DOHH2 (cell line): ENCODE measurements at regions not wholly inside any gene's neighbourhood (a gene's known extent, or its start where the extent isn't known, plus 50 kb on each side); places are given as distances from the start of the nearest gene placed in this dataset.

ENCODE experiments used
- H3F3A ChIP-seq: fragments of 200-600 bp; sonication (generic), shearing (Covaris generic); 2 replicates; pipeline ENCODE4 v1.6.0; 2016; ENCODE audit warnings: antibody characterized with exemption, mild to moderate bottlenecking; ENCODE audit not compliant: control insufficient read depth, insufficient read depth
- H3K27ac ChIP-seq: fragments of 200-600 bp; sonication (generic); 2 replicates; pipeline ENCODE4 v1.5.1; 2014; ENCODE audit warnings: low read depth, mild to moderate bottlenecking, low read length, moderate library complexity
- H3K27me3 ChIP-seq: fragments of 200-600 bp; sonication (generic); 2 replicates; pipeline ENCODE4 v1.6.1; 2014; ENCODE audit warnings: mild to moderate bottlenecking, low read length, mixed read lengths; ENCODE audit not compliant: control insufficient read depth
- H3K36me3 ChIP-seq: fragments of 200-600 bp; sonication (generic); 2 replicates; pipeline ENCODE4 v1.6.1; 2014; ENCODE audit warnings: mild to moderate bottlenecking, low read length, moderate library complexity, mixed read lengths; ENCODE audit not compliant: control insufficient read depth
- H3K4me1 ChIP-seq: fragments of 200-600 bp; sonication (generic); 2 replicates; pipeline ENCODE4 v1.6.1; 2014; ENCODE audit warnings: mild to moderate bottlenecking, low read length, mixed read lengths; ENCODE audit not compliant: control insufficient read depth
- H3K4me2 ChIP-seq: fragments of 200-600 bp; sonication (generic); 2 replicates; pipeline ENCODE4 v1.6.0; 2014; ENCODE audit warnings: mild to moderate bottlenecking, low read length, moderate library complexity
- H3K4me3 ChIP-seq: fragments of 200-600 bp; sonication (generic); 2 replicates; pipeline ENCODE4 v1.5.1; 2014; ENCODE audit warnings: mild to moderate bottlenecking, low read length, mixed read lengths
- H3K79me2 ChIP-seq: fragments of 200-600 bp; sonication (generic); 2 replicates; pipeline ENCODE4 v1.6.1; 2014; ENCODE audit warnings: mild to moderate bottlenecking, low read length, mixed read lengths; ENCODE audit not compliant: control insufficient read depth
- H3K9me2 ChIP-seq: fragments of 200-600 bp; sonication (generic); replicated peaks from 2 replicates; pipeline ENCODE4 v1.6.1; 2014; ENCODE audit warnings: mild to moderate bottlenecking, low read length, mixed read lengths; ENCODE audit not compliant: control insufficient read depth
- H3K9me3 ChIP-seq: fragments of 200-600 bp; sonication (generic); 2 replicates; pipeline ENCODE4 v1.6.1; 2014; ENCODE audit warnings: antibody characterized with exemption, low read length, mixed read lengths; ENCODE audit not compliant: control insufficient read depth, insufficient read depth
- H4K20me1 ChIP-seq: fragments of 200-600 bp; sonication (generic); 2 replicates; pipeline ENCODE4 v1.6.0; 2014; ENCODE audit warnings: low read depth, mild to moderate bottlenecking, antibody characterized with exemption, low read length, moderate library complexity; ENCODE audit not compliant: control insufficient read depth, insufficient read depth
- EZH2phosphoT487 ChIP-seq: fragments of 200-600 bp; sonication (generic); IDR thresholded peaks from 2 replicates; pipeline ENCODE4 v1.6.1; 2017; ENCODE audit warnings: borderline replicate concordance, mild to moderate bottlenecking, antibody characterized with exemption, low read length, moderate library complexity, mixed read lengths
- TF ChIP-seq, protein P1 (sequence below): fragments of 200-600 bp; sonication (generic); IDR thresholded peaks from one replicate; pipeline ENCODE4 v1.5.1; 2014; ENCODE audit warnings: antibody characterized with exemption, mild to moderate bottlenecking, low read depth, low read length; ENCODE audit not compliant: poor library complexity, severe bottlenecking

GRCh38 chr5:124949862-124950261 is 203.4 kb upstream of the ZNF608 start:
- Histone ChIP-seq H3K27me3 (no peaks in the 10 kb centered on the region), H3K4me2 (no peak overlapping the region), H3K9me3 (no peaks in the 10 kb centered on the region), H3K9me2 (no peaks in the 10 kb centered on the region), H3K4me3 (no peak overlapping the region), H3K79me2 (no peaks in the 10 kb centered on the region), H4K20me1 (no peaks in the 10 kb centered on the region), H3K36me3 (no peaks in the 10 kb centered on the region), H3K27ac (no peak overlapping the region), H3F3A (no peaks in the 10 kb centered on the region), H3K4me1 (peaks cover 15% of the 10 kb centered on the region)
- TF ChIP-seq, protein P1, sequence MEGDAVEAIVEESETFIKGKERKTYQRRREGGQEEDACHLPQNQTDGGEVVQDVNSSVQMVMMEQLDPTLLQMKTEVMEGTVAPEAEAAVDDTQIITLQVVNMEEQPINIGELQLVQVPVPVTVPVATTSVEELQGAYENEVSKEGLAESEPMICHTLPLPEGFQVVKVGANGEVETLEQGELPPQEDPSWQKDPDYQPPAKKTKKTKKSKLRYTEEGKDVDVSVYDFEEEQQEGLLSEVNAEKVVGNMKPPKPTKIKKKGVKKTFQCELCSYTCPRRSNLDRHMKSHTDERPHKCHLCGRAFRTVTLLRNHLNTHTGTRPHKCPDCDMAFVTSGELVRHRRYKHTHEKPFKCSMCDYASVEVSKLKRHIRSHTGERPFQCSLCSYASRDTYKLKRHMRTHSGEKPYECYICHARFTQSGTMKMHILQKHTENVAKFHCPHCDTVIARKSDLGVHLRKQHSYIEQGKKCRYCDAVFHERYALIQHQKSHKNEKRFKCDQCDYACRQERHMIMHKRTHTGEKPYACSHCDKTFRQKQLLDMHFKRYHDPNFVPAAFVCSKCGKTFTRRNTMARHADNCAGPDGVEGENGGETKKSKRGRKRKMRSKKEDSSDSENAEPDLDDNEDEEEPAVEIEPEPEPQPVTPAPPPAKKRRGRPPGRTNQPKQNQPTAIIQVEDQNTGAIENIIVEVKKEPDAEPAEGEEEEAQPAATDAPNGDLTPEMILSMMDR: no peak
- TF ChIP-seq EZH2phosphoT487: no peak

- H3K27ac ChIP-seq: no peak overlapping the region
- H3K79me2 ChIP-seq: no peaks in the 10 kb centered on the region
- TF ChIP-seq, protein P1: no peak
- TF ChIP-seq EZH2phosphoT487: no peak
- H3K4me1 ChIP-seq: peaks cover 15% of the 10 kb centered on the region
- no peak overlapping the region for H3K4me2 ChIP-seq
- no peaks in the 10 kb centered on the region for H3K9me3 ChIP-seq
- H3K9me2 ChIP-seq: no peaks in the 10 kb centered on the region
- H3K36me3 ChIP-seq: no peaks in the 10 kb centered on the region
- no peaks in the 10 kb centered on the region for H3K27me3 ChIP-seq
- H4K20me1 ChIP-seq: no peaks in the 10 kb centered on the region
- no peaks in the 10 kb centered on the region for H3F3A ChIP-seq
- H3K4me3 ChIP-seq: no peak overlapping the region
Observed at GRCh38 chr5:124951105-124951504, 204.7 kb upstream of the ZNF608 start.

DNA sequence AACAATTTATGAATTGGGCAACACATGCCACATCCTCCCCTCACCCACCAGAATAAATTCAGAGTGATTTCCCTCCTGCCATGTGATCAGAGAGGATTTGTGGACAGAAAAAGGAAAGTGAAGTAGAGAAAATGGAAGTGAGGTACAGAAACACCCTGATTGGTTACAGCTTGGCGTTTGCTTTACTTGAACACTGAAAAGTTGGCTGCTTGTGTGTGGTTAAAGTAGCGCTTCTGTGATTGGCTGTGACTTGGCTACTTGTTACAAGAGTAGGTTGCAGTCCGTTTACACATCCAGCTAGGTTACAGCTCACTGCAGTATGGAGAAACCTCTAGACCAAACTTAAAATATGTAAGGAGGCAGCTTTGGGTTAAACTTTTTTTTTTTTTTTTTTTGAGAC is 205.2 kb upstream of the ZNF608 start:
- Histone ChIP-seq H3K27me3 (no peaks in the 10 kb centered on the region), H3K4me2 (peak overlapping the region; percentile 16), H3K4me1 (peaks cover 15% of the 10 kb centered on the region), H3K9me3 (no peaks in the 10 kb centered on the region), H3F3A (no peaks in the 10 kb centered on the region), H3K79me2 (no peaks in the 10 kb centered on the region), H4K20me1 (no peaks in the 10 kb centered on the region), H3K4me3 (no peak overlapping the region), H3K9me2 (no peaks in the 10 kb centered on the region), H3K27ac (no peak overlapping the region), H3K36me3 (no peaks in the 10 kb centered on the region)
- TF ChIP-seq, protein P1: no peak
- TF ChIP-seq EZH2phosphoT487: no peak

DNA sequence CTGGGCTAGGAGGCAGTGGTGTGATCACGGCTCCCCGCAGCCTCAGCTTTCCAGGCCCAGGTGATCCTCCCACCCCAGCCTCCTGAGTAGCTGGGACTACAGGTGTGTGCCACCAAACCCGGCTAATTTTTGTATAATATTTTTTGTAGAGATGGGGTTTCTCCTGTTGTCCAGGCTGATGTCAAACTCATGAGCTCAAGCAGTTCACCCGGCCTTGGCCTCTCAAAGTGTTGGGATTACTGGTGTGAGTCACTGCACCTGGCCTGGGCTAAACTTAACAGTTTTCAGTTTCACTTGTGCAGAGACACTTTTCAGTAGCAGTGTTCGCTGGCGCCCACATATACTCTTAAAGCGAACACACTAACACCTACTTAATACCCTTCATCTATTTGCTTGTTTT is 205.6 kb upstream of the ZNF608 start:
- Histone ChIP-seq H3K9me3 (no peaks in the 10 kb centered on the region), H3F3A (no peaks in the 10 kb centered on the region), H3K36me3 (no peaks in the 10 kb centered on the region), H4K20me1 (no peaks in the 10 kb centered on the region), H3K27me3 (no peaks in the 10 kb centered on the region), H3K79me2 (no peaks in the 10 kb centered on the region), H3K27ac (no peak overlapping the region), H3K4me3 (no peak overlapping the region), H3K9me2 (no peaks in the 10 kb centered on the region), H3K4me2 (peak overlapping the region; percentile 16; the same call in 1 of the 2 replicates), H3K4me1 (peaks cover 15% of the 10 kb centered on the region)
- TF ChIP-seq EZH2phosphoT487: no peak
- TF ChIP-seq, protein P1: no peak
